CD4-positive, alpha-beta T cell treated with Interleukin-15 for 1 hour (primary cell): ENCODE measurements at regions not wholly inside any gene's neighbourhood (a gene's known extent, or its start where the extent isn't known, plus 50 kb on each side); places are given as distances from the start of the nearest gene placed in this dataset.

Experiments
- DNase-seq: peaks from one replicate; pipeline ENCODE4 v3.0.0-alpha.2; 2020

DNA sequence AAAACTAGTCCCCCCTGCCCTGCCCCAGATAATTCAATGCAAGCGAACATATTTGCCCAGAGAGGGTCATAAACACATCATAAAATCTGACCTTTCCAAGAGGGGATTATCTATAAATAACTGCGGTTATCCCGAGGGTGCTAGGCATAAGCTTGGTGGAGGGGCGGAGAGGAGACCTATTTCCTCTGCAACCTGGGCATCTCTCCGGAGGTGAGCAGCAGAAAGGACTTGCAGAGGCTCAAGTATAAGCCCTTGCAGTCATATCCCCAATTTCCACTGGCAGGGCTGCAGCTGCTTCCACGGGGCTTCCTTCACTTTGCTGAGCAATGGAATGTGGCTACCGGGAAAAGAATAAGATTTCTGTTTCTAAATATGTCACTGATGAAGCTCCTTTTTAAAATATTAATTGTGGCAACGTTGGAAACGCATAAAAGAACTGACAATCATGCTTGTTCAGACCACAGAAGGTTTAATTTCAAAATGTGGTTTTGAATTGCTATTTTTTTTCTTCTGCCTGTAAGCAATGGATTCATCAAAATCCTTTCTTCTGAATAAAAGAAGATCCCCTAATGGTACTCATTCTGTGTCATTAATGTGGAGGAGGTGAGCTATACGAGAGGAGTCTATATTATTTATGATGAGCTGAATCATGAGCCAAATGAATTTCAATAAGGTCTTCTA, 268.9 kb upstream of the ATP2B1 start:
- DNase-seq = no peak

DNA sequence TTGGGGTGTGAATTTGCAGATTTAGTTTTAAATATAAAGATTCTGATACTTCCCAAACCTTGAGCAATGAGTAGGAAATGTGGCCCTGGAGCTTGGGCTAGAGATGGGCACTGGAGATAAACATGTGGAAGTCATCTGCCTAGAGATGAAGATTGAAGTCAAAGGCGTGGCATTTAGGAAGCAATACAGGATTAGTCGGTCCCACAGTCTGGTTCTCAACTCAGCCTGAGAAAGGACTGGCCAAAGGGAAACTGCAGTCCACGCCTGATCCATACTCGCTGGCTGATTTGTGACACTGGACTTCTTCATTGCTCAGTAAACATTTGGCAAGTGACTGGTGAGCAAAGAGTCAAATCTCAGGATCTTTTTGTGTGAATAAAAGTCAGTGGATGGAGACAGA, 268.2 kb upstream of the ATP2B1 start:
- no peak for DNase-seq

DNA sequence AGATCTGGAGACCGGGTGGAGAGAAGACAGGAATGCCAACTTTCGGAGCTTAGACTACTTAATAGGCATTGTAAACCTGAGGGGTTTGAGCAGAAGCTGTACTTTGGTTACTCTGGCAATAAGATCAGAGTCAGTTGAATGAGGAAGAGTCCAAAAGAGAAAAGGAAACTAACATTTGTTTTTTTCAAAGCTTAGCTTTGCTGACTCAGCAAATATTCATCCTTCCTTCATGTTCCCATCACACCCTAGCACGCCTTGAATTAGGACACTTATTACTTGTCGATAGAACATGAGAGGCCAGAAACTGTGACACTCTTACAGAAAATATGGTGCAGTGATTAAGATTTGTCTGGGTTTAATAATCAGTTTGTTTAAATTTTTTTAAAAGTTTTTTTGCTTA, 266.9 kb upstream of the ATP2B1 start:
- DNase-seq = no peak

DNA sequence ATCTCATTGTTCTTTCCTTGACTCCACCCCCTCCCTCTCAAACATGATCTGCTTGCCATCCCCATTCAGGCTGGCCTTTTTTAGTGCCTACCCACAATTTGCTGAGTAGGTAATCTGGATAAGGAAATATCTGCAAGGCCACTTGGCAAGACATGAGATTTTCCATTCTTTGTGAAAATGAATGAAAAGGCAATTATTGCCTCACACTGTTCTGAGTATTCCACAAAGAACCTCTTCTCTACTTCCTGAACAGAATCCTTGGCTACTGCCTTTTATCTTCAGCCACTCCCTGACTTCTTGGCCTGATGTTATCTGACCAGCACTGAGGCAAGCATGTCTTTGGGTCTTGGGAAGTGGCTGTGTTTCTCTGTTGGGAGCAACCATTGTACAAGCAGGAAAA, 263.2 kb upstream of the ATP2B1 start:
- DNase-seq = no peak

DNA sequence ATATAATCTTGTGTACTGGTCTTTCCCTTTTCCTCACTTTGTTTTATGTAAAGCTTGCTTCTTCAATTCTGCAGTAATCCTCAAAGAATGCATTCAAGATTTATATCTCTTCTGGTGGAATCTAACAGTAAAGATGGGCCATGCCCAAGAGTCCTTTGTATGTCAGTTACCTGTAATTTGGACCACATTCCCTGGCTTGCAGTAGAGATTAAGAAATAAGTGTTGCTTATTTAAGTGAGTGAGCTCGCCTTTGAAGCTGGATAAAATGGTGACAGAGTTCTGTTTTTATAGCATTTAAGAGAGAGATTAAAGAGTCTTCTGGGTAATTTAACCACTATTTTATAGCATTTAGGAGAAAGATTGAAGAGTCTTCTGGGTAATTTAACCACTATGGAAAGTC, 262.1 kb upstream of the ATP2B1 start:
- DNase-seq = no peak

DNA sequence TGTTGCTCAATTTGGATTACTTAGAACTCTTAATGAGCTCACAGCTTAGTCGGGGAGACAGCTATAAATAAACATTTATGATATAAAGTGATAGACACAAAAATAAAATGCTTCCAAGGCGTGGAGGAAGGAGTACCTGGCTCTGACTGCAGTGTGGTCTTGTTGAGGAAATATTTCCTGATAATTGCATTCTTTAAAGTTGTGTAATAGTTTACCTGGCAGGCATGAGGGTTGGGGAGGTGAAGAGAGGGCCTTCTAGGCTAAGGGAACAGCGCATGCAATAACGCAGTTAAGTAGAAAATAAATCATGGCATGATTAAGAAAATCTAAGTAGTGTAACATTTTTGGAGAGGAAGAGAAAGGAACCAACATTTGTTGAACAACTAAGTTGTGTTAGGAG, 260.5 kb upstream of the ATP2B1 start:
- no peak for DNase-seq

DNA sequence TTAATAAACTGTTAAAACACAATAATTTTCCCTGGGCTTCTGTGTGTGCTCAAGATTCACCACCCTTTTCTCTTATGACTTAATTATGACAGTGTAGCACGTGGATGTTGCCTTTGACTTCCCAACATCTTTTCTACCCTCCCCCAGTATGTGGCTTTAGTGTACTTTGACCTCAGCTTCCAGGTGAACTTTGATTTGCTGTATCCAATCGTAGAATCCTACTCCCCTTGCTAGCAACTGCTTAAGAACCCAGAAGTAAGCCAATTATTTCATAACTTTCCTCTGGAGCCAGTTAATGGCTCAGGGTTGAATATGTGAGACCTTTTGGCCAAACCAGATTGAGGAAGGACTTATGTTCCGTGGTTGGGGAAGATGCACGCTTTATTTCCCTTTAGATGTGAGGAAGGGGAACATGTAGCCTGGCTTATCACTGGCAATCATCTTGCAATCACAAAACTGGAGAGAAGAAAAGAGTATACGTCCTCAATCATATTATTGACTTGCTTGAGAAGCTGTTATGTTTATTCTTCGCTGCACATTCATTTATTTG, 259.6 kb upstream of the ATP2B1 start:
- DNase-seq = no peak

DNA sequence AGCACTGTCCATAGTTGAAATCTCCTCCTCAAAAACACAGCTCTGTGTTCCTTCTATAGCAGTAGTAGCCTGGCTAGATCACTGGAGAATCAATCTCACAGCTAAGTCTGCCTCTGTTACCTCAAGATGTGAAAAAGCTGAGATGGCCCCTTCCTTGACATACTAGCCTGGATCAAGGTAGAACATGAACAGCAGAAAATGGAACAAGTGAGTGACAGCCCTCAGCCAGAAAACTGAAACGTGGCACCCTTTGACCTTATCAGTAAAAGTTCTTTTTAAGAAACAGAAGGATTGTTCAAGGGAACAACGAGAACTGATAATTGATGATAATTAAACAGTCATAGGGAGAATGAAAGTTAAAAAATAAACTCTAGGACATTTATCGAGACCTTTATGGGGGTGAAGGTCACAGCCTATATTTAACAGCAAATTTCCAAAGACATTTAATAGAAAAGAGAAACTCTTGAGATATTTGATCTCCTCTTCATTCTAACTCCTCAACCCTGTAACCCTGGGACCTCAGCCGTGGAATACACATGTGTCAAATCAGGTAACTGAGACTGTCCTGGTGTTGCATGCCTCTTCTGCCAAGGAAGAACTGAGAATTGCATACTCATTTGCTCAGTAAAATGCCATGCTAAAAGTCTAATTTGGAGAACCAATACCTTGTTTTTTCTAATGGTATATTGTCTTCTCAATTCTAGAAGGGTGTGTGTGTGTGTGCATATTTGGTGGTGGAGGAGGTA, 258.0 kb upstream of the ATP2B1 start:
- DNase-seq = no peak

DNA sequence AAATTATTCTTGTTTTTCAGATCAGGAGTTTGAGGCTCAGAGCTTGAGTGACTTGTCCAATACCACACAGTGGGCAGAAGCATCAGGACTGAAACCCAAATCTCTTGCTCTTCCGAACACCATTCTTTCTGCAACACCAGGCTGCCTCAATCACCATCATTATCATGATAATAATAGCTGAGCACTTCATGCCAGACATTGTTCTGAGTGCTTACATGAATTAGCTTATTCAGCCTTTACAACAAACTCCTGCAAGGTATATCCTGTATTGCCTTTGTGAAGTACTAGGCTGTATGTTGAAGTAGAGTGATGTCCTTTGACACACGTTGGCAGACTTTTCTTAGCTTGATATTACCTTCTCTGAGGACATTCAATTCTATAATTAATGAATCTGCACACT, 257.4 kb upstream of the ATP2B1 start:
- no peak for DNase-seq

DNA sequence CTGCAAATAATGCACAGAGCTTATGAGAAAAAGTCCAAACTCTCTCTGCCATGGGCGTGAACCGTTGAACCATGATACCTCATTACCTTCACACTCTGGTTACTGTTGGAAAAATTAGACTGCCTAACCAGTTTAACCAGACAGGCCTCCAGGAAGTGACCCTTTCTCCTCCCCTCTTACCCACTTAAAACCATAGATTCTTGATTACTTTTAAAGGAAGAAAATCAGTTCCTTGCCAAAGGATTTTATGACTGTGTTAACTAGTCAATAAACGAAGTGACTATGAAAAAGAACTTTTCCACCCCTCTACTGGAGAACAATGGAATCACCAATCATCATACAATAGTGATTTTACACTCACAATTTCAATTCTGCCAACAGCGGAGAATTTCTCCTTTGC, 254.0 kb upstream of the ATP2B1 start:
- no peak for DNase-seq

DNA sequence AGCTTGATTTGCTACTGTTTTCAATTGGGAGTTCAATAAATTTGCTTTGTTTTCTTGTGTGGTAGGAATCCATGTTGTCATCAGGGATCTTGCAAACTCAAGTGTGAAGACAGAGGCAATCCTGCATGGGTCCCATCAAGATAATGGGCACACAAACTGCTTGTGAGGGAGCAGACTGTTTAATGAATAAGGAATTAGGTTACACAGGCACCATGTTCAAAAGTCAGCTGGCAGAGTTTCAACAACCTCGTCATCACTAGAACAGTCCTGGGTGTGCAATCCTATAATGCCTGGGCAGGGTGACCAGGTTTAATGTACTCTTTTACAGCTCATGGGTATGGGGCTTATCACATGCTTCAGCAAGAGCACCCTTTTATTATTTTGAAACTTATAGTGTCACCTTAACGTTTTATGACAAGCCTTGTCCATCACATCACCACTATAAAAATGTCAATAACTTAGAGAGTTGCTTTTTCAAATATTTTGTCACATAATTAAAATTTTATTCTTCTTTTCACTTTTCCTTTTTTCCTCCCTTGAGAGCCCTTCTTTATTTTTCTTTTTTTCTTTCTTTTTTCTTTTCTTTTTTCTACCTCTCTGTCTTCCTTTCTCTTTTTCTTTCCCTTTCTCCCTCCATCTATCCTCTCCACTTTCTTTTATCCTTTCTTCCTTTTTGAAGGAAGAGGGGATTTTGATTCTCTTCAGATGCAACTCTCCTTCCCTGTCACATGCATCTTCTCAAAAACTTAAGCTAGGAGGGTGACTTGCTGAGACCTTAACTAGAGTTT, 252.2 kb upstream of the ATP2B1 start:
- no peak for DNase-seq

DNA sequence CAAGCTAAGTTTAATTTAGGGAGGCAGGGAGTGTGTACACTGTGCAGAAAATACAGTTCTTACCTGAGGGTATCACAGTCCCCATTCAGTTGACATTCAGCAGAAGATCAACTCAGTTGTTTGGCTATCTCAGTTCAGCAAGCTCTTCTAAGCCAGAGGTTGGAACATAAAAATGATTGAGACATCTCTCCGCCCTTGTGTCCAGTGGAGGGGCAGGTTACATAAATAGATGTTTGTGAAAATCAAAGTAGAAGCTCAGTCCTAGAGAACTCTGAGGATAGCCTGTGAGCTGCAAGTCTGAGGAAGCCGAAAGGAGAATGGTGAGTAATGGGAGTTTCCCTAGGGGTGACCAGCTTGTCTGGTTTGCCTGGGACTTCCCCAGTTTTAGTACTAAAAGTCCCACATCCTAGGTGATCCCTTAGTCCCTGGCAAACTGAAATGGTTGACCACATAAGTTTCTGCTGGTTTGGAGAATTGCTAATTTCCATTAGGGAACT, 251.4 kb upstream of the ATP2B1 start:
- DNase-seq = peak; percentile 63

DNA sequence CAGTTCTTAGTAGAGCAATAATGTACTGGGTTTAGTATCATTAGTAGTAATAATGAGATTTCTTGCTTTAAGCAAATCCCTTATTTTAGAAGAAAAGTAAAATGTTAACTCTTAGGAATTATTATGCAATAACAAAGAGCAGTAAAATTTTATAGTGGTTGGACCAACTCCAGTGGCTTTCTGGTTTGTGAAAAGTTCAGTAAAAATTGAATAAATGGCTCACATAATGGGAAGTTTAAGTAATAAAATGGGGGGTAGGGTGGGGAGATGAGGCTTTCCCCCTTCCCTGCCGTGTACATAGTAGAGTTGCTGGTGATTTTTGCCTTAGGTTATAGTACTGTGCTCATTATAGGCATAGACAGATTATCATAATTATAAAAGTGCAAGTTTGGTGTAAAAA, 250.5 kb upstream of the ATP2B1 start:
- DNase-seq = no peak

DNA sequence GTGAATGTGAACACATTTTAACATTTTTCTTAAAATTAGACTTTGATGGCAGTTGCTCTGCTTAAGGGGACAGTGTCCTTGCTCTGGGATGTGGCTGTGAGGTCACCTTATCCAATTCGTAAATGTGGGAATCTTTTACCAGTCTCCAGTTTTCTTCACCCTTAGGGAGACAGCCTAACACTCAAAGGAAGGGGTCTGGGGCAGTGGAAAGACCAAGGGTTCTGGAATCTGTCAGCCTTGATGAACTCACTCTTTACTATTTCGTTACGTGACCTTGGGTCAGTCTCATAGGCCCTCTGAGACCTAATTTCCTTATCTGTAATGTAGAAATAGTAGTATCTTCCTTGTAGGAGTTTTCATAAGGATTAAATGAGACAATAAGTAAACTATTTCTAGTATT, 245.6 kb upstream of the ATP2B1 start:
- no peak for DNase-seq

DNA sequence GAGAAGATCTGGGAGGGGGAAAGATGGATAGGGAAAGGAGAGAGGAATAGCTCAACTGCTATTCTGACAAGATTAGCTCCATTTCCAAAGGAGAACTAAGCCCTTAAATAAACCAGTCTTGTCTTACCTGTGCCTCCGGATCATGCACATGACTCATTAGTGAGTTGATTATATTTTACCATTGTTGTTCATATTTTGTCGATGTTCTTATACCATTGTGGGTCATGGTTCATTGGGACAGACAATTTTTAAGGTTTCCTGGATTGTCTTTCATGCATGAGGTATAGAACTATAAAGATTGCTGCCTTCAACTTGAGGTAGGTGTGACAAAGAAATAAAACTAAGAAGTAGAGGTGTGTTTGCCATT, 243.0 kb upstream of the ATP2B1 start:
- no peak for DNase-seq

DNA sequence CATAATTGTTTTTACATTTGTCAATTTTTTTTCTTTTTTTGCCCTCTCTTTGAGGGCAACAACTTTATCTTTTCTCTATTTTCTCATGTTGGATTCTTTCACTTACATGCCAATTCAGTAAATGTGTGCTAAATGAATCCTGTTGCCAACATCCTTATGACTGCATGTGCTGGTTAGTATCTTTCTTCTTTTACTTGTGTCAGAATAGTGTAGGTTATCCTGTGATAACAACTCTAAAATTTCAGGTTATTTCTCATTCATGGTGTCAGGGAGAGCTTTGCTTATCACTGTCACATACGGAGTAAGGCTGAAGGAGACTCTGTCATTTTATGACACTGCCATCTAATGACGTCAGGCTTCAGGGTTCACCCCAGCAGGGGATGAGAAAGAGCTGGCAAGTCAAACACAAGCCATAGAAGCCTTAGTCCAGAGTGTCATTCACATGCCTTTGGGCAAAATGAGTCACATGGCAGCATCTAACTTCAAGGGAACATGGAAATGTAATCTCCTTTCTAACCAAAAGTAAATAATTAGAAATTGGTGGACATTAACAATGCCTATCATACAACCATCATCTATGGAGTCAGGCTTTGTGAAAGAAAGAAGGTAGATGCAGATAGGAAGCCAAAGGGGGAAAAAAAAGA, 242.5 kb upstream of the ATP2B1 start:
- DNase-seq = peak; percentile 51

DNA sequence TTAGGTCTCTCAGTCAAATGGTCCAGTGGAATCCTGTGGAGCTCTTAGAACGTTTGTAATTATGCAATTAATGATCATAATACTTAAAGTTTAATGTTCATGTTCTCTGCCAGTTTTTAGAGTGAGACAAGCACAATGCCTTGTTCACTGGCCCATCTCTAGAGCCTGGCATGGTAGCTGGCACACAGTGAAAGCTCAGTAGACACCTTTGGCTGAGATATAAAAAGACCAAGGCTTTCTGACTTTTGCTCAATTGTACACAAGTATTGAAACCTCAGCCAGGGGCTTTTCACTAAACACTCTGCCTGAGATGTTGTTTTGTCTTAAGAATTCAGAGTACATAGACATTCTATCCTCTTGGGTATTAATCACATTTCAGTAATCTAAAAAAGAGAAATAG, 241.8 kb upstream of the ATP2B1 start:
- peak; percentile 23 for DNase-seq

DNA sequence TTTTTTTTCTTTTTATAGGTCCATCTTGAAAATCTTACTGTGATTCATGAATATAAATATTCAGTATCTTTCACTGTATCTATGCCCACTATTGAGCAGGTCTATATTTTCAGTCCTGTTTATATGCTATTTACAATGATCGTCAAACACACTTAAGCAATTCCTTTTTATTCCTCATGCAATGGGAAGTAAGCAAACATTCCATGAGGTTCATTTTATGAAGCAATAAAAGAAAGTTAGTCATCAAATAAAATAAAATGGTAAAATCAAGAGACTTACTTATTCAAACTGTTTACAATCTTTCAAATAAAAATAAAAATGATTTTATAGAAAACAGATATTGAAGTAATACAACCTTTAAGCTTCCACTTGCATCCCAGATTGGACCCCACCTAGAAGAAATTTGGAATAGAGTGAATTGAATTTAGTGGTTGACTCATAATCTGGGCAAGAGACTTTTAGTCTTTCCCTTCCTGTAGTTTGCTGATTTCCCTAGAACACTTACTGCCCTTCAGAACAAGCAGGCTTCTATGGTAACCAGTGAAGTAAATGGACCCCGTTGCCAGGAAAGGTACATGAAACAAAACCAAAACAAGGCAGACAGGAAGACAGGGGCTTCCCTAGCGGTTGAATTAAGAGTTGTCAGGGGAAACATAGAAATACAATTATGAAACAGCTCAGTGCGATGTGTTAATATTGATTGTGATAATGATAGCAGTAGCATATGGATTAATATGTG, 241.0 kb upstream of the ATP2B1 start:
- DNase-seq = peak; percentile 87

DNA sequence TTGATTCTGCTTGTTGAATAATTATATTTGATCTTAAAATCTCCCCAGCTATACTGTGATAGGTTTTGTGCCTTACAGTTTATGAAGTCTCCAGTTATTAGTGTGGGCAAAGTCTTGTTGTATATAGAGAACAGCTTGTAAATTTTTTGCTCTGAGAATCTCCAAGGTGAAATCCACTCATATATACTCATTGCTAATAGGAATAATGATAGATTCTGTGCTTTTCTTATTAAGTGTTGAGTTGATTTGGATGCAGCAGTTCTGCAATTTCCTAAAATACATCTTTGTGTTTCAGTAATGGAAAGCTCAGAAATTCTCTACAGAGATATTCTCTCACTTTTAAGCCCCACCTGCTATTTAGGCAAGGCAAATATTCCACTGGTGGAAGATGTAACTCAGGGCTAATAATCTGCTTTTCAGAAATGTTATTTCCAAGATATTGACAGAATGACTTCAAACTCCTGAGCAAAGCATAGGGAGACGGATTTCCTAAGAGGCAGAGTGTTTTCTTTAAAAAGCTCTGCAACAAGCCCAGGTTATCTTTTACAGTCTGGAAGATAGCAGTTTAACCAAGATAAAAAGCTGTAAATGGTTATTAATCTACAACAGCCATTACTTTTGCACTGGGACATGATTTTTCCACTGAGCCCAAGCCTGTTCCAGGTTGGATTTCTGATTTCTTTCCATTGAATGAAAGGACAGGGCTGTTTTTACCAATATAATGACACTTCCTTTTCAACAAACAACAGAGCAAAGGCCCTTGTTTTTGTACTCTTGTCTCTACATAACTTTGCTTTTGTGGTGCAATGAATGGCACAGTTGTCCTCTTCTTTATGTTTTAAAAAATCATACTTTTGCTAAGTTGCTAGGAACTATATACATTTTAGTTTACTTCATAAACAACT, 239.9 kb upstream of the ATP2B1 start:
- no peak for DNase-seq

DNA sequence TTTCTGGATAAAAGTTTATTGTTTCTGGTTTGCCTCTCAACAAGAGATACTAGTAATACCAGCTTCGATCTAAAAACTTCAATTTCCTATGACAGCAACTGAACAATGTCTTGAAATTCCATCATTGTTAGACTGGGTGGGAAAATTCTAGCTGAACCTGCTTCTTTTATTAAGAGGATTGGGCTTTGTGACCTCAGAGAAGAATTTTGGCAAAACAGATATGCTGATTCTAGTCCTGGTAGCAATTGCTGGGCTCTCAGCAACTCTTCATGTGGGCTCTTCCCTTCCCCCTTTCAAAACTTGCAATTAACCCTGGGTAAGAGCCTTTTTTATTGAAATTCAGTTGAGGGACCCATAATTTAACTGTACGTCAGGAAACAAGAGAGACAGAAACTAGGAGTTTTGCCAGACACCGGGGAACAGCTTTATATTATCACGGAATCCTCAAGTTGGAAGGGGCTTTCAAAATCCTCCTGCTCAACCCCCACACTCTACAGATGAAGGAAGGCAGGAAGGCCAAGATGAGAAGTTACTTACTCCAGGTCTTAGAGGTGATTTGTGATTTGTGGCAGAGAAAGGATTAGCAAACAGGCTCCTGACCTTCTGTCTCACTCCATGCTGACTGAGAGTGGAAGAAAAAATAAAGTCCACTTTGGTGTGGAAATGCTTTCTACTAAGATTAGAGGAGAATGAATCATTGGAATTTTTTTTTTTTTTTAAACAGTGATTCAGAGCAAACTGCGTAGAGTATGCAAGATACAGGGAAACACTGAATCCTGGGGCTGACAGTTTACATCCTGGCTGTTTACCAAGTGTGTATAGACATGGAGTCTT, 239.0 kb upstream of the ATP2B1 start:
- no peak for DNase-seq
